Inferior parietal cortex (tissue), 1 donor: ENCODE measurements at regions not wholly inside any gene's neighbourhood (a gene's known extent, or its start where the extent isn't known, plus 50 kb on each side); places are given as distances from the start of the nearest gene placed in this dataset.
"Not testable (repeated sequence)": the region's sequence is repeated elsewhere in the genome, so short reads cannot be mapped to it uniquely, and the experiment has no call there.

ENCODE experiments used
- DNase-seq: peaks from one replicate; pipeline ENCODE4 v3.0.0-alpha.2; 2016; ENCODE audit errors: extremely low spot score

DNA sequence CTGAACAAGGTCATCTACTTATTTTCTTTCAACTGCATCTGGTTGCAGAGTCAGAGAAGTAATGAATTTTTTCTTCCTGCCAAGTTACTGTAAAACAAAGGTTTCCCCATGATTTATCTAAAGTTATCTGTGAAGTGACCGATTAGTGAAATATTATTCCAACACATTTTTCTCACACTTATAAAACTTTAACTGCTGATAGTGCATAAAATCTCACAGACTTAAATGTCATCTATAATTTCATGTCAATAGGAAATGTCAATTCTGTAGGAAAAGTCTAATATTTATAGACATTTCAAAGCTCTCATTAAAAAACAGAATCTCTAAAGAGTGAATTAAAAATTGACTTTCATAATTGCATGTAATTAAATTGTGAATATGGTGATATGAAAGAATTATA, 397.2 kb downstream of the SLITRK1 start:
- no peak for DNase-seq

DNA sequence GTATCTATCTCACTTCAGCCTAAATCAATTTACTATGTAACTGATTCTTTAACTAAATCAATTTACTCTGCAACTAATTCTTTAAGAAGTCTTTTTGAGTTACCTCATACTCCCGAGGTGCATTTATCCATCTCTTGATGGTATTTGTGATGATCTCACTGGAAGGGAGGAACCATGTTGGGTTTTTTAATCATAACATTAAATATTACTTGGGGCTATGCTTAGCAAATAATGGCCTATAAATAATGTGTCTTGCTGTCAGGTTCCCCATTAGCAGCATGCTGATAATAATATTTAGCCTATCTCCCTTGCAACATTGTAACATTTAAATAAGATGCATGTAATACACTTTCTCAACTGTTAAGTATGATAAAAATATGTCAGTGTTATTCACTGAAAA, 411.3 kb downstream of the SLITRK1 start:
- DNase-seq = no peak

DNA sequence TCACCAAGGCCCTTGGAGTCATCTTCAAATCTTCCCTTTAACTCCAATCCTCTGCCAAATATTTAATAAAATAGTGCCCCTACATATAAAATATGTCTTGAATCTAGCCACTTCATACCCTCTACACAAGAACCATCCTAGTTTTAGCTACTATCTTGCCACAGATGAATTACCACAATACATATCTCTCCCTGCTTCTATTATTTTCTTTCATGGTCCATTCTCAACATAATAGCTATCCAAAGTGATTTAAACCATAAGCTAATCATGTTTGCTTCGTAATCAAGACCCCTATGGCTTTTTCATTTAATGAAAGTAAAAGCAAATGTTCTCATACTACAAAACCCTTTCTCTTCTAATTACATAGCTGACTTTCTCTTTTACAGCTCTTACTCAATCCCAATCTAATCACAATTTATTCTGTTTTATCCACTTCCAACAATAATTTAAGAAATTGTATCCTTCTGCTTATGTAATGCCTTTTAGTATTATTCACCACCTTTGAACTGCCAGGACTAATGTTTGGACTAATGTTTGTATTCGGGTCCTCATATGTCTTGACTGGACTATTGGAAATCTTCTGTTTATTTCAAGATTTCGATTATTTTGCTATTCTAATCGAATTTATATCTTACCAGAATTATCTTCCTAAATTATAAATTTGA, 412.0 kb downstream of the SLITRK1 start:
- DNase-seq = no peak

DNA sequence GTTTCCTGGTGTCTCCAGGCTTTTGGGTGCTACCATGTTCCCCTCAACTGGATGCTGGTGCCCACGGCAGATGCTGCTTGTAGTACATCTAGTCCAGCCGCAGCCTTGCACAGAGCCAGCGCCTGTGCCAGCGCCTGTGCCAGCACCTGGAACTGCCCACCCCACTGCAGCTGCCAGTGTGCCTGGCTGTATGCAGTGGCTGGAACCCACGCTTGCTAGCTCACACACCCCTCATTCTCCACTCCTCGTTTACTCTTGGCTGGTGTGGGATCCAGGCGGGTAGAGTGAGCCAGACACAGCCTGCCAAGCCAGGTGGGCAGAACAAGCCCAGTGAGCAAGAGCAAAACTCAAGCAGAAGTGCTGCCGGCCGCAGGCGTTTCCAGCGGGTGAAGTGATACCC, 428.6 kb downstream of the SLITRK1 start:
- DNase-seq = no peak

DNA sequence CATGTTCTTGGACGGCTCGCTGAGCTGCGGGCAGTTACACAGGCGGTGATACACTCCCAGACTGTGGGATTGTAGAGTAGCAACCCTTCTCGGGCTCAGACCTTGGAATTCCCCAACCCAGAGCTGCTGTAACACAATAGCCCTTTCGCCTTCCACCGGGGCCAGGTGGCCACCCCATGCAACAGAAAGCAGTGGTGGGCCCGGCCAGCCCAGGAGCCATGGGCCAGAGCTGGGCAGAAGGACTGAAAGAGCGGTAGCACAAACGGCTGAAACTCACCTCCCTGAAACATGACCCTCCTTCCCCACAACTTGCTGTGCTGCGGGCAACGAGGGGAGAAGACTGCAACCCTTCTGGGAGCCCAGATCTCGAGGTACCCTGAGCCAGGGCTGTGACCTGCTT, 429.0 kb downstream of the SLITRK1 start:
- DNase-seq = no peak

DNA sequence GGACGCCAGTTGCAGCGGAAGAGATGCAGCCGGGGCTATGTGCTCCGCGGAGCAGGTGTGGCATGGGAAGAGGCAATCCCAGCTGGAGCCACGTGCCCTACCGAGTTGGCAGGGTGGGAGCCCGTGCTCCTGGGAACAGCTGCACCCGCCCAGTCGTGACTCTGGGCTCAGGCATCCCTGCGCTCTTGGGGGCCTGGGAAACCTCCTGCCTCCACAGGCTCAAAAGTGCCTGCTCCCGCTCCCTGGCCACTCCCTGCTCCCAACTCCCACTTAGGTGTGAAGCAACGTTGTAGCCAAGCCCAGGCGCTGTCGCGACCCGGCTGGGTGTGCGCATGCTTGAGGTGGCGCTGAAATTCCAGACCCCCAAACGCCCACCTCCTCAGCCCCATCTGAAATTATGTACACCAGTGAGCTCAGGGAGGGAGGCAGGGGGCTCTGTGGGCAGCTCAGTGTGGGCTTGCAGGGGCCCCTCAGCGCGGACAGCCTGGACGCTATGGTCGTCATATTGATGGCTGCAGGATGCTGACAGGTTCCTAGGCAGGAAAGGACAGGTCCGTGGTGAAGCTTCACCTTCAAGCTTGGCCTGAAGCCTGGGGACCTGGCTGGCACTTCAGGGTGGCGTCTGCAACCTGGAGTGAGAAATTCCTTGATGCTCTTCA, 429.9 kb downstream of the SLITRK1 start:
- no peak for DNase-seq

DNA sequence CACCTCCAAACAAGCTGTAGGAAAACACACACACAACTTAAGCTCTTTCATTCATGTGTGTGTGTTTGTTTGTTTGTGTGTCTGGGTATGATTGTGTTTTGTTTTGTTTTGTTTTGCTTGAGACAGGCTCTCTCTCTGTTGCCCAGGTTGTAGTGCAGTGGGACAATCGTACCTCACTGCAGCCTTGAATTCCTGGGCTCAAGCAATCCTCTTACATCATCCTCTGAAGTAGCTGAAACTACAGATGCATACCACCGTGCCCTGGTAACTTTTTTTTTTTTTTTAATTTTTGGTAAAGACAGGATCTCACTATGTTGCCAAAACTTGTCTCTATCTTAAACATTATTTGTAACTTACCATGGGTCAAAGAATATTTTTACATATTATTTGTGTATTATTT, 431.7 kb downstream of the SLITRK1 start:
- no peak for DNase-seq

DNA sequence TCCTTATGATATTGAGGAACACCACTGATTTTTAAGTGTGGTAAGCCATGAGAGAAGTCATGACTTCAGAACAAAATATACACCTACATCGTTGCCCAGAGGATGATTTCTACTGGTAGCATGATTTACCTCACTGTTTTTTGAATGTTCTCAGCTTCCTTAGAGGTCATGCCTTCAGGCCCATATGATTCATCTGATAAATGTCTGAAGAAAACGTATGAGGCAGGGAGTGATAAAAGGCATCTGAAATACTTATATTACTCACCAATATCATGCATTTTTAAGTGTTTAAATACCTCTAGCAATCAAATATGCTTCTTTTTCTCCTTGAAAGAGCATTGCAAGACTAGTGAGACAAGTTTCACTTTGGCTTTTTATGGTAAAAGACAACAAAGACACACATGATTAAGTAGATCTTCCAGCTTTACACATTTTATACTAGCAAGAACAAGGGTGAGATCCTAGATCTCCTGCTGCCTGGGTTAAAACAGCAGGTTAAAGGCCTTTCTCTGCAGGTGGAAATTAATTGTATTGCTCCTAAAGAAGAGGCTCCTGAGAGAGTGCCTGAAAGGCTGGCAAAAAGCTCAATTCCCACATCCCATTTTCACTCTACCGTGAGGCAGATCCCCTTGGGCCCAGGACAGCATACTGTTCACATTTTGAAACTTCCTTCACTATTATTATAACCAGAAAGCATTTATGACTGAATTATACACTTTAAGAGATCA, 432.4 kb downstream of the SLITRK1 start:
- DNase-seq = no peak

DNA sequence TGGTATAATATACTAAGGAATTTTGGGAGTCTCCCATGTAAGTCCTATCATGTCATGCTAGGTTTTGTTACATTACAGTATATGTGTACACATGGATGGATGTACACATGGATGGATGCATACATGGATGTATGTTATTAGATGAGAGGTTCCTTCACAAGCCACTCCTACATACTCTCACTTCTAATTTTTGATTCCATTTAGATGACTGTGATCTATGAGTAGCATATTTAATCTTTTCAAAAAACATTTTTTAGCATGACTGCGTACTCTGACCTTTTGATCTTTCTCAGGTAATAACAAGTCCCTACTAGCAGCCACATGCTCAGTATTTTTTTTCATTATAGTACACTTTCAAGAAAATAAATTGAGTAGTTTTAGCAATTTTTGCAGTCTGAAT, 441.8 kb downstream of the SLITRK1 start:
- DNase-seq = no peak

DNA sequence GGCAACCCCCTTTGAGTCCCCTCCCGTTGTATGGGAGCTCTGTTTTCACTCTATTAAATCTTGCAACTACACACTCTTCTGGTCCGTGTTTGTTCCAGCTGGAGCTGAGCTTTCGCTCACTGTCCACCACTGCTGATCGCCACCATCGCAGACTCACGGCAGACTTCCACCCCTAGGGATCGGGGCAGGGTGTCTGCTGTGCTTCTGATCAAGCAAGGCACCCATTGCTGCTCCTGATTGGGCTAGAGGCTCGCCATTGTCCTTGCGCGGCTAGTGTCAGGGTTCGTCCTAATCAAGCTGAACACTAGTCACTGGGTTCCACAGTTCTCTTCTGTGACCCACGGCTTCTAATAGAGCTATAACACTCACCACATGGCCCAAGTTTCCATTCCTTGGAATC, 442.8 kb downstream of the SLITRK1 start:
- not testable (repeated sequence) for DNase-seq

DNA sequence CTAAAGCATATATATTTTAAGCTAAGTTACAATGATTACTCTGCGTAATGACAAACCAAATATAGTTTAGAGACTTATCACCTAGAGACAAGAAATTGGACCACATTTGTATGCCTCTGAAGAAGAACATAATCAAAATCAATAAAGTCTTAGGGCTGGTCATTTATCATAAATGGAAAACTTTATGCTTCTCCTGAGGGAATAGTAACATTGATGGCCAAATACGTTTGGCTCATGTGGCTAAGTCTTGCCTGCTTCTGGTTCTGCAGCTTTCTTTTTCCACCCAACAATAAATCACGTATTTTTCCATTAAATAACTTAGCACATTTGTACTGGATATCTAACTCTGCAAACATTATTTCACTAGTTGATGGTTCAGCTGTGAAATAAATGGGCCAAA, 458.4 kb downstream of the SLITRK1 start:
- DNase-seq = no peak

DNA sequence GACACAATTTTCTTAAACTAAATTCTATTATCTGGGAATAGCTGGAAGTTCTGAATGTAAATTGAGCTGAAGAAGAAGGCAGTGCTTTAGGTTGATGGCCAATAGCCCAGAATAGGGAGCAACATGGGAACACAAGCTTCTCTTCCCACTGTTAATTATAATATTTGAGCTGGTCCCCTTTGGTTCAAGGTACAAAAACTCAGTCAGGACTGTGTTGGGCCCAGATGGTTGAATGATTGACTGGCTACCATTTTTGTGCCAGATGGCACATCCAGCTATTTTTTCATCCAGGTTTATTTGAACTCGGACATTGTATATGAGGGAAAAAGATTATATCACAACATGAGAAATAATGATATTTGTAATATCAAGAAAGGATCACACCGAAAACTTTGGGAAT, 458.9 kb downstream of the SLITRK1 start:
- DNase-seq = no peak

DNA sequence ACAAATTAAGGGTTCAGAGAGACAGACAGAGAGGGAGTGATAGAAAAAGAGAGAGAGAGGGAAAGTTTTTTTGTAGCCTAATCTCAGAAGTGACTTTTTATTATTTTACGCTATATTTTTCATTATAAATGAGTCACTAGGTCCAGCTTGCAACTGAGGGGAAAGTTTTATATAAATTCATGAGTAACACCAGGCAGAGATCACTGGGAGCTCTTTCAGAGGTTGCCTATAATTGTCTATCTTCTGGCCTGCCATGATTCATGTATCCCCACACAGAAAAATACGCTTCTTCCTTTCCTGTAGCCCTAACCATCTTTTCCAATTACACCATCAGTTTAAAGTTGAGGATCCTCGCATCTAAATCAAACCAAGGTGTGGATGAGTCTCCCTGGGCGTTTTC, 467.9 kb downstream of the SLITRK1 start:
- DNase-seq = no peak

DNA sequence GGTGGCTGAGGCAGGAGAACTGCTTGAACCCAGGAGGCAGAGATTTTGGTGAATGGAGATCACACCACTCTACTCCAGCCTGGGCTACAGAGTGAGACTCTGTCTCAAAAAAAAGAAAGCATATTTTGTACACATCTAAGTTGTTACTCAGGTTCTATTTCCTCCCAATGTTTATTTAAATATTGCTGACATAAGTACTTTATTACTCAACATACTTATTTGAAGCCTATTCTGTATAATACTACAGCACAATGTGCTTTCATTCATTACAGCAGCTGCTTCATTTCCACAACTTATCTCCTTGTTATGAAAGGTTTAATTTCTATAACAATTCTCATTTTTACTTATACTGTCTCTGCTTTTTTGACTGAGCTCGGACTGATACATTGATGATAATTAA, 495.7 kb downstream of the SLITRK1 start:
- DNase-seq = no peak

DNA sequence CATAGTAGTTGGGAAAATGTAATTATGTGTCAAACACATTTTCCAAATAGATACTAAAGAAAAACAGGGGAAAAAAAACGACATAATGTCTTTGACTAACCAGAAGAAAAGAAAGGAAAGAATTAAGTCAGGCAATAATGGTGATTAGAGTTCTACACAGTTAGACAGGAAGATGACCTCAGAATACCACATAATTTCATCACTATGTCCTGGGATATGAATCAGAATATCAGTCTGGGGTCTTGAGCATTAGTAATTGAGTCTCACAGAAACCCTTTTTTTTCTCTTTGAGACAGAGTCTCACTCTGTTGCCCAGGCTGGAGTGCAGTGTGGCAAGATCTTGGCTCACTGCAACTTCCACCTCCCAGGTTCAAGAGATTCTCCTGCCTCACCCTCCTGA, 503.4 kb downstream of the SLITRK1 start:
- DNase-seq = no peak

DNA sequence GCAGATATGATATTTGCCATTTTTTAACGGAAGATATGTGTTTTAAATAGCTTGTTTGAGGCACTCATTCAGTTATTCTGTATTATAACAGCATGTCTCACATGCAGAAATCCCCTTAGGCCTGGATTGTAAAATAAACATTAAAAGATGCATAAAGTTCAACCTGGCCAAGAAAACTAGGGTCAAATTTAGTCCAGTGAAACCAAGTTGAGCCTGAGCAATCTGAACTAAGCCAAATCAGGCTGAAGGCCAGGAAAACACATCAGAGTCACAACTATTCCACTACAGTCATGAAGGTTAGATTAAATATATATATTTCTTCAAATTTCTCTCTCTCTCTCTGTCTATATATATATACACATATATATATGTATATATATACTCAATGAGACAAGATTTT, 504.8 kb downstream of the SLITRK1 start:
- DNase-seq = no peak

DNA sequence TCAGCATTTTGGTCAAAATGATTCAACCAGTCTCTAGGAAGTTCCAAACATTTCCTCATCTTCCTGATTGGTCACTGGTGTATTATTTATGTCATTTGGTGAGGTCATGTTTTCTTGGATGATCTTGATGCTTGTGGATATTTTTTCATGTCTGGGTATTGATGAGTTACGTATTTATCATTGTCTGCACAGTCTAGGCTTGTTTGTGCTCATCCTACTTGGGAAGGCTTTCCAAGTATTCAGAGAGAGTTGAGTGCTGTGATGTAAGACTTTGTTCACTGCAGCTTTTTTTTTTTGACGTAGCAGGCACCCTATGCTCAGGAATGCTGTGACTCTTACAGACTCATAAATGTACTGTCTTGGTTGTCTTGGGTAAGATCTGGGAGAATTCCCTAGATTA, 509.5 kb downstream of the SLITRK1 start:
- DNase-seq = no peak

DNA sequence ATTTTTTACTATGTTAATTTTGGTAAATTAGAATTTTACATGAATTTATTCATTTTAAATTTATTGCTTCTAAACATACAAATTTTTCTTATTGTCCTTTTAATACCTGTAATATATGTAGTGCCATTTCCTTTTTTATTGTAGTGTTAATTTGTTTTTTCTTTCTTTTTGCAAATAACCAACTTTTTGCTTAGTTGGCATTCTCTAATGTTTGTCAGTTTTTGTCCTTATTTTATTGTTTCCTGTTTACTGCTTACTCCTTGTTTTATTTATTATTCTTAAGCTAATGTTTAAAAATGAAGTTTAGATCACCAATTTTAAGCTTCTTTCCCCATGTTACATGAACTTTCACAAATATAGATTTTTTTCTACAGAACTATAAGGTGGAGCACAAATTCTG, 516.6 kb downstream of the SLITRK1 start:
- DNase-seq = no peak

DNA sequence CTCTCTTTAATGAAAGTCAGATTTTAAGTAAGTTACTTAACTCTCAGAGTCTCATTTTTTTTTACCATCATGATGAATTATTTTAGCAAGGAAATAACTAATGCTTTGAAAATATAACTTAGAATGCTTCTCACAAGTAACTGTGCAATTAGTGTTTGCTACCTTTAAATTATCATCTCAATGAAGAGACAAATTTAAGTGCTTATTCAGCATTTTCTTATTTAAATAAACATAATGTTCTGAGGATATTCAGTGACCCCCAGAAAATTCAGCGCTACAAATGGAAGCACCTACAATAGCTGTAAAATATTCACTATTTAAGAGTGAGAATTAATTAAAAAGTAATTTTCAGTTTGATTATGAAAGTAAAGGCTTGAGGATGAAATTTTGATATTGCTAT, 527.2 kb downstream of the SLITRK1 start:
- DNase-seq = no peak

DNA sequence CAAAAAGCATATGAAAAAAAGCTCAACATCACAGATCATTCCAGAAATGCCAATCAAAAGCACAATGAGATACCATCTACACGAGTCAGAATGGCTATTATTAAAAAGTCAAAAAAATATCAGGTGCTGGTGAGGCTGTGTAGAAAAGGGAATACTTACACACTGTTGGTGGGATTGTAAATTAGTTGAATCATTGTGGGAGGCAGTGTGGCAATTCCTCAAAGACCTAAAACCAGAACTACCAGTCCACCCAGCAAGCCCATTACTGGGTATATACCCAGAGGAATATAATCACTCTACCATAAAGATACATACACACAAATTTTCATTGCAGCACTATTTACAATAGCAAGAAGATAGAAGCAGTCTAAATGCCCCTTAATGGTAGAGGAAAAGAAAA, 529.9 kb downstream of the SLITRK1 start:
- no peak for DNase-seq

DNA sequence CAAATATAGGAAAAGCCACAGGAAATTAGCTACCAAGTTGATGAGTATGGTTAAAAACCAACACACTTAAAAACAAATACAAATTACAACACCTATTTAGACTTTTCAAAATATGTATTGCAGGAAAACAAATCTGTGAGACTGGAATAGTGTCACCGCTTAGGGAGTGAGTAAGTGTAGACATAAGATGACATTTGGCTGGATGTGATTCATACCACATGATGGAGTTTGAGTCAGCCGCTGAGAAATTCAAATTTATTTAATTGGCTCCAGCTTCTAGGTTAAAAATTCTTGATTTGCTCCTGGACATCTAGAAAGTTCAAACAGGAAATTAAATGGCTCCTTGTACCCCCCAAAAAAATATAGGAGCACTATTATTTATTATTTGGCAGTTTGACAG, 531.7 kb downstream of the SLITRK1 start:
- no peak for DNase-seq

DNA sequence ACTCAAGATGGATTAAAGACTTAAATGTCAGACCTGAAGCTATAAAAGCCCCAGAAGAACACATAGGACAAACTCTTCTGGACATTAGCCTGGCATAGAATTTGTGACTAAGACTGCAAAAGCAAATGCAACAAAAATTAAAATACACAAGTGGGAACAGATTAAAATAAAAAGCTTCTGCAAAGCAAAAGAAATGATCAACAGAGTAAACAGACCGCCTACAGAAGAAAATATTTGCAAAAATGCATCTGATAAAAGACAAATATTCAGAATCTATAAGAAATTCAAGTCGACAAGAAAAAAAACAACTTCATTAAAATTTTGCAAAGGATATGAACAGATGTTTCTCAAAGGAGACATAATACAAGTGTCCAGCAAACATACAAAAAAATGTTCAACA, 537.8 kb downstream of the SLITRK1 start:
- no peak for DNase-seq

DNA sequence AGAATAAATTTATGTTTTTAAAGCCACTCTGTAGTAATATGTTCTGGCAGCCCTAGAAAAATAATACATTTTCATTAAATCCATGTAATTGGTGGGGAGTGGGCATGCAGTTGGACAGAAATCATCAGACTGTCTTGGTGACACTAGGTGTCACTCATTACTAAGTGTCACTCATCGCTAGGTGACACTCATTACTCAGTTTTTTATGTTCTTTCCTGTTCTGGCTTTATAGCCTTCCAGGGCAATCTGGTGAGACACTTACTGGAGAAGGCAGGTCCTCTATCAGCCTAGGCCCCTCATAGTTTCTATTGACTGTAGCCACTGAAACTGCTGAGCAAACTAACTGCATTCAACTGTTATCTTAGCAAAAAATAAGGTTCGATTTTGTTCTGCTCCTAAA, 542.1 kb downstream of the SLITRK1 start:
- DNase-seq = no peak
